OCI-LY1 (cell line): ENCODE measurements at regions not wholly inside any gene's neighbourhood (a gene's known extent, or its start where the extent isn't known, plus 50 kb on each side); places are given as distances from the start of the nearest gene placed in this dataset.

Experiments used
- H2AFZ ChIP-seq: fragments of 200-600 bp; sonication (generic), shearing (Covaris generic); 2 replicates; pipeline ENCODE4 v1.6.0; 2014; ENCODE audit warnings: antibody characterized with exemption, mild to moderate bottlenecking, low read length
- H3F3A ChIP-seq: fragments of 200-600 bp; sonication (generic), shearing (Covaris generic); 2 replicates; pipeline ENCODE4 v1.6.0; 2014; ENCODE audit warnings: mild to moderate bottlenecking, antibody characterized with exemption, low read length, moderate library complexity; ENCODE audit not compliant: insufficient read depth
- H3K27ac ChIP-seq: fragments of 200-600 bp; sonication (generic); 2 replicates; pipeline ENCODE4 v1.5.1; 2014; ENCODE audit warnings: low read length, mixed run types, mild to moderate bottlenecking, low read depth; ENCODE audit not compliant: poor library complexity, severe bottlenecking
- H3K27me3 ChIP-seq: fragments of 200-600 bp; sonication (generic); 2 replicates; pipeline ENCODE4 v1.6.0; 2014; ENCODE audit warnings: antibody characterized with exemption, mild to moderate bottlenecking, low read length, moderate library complexity; ENCODE audit not compliant: insufficient read depth
- H3K36me3 ChIP-seq: fragments of 200-600 bp; sonication (generic); 2 replicates; pipeline ENCODE4 v1.6.1; 2014; ENCODE audit warnings: mild to moderate bottlenecking, antibody characterized with exemption, low read length, moderate library complexity, mixed read lengths; ENCODE audit not compliant: insufficient read depth
- H3K4me1 ChIP-seq: fragments of 200-600 bp; sonication (generic); 2 replicates; pipeline ENCODE4 v1.5.1; 2014; ENCODE audit warnings: mild to moderate bottlenecking, low read length, moderate library complexity; ENCODE audit not compliant: insufficient read depth, severe bottlenecking
- H3K4me2 ChIP-seq: fragments of 200-600 bp; sonication (generic), shearing (Covaris generic); 2 replicates; pipeline ENCODE4 v1.6.1; 2014; ENCODE audit warnings: low read length
- H3K4me3 ChIP-seq: fragments of 200-600 bp; sonication (generic); 2 replicates; pipeline ENCODE4 v1.5.1; 2014; ENCODE audit warnings: low read length, low read depth, mild to moderate bottlenecking, mixed read lengths; ENCODE audit not compliant: poor library complexity, severe bottlenecking
- H3K79me2 ChIP-seq: fragments of 200-600 bp; shearing (Covaris generic); 2 replicates; pipeline ENCODE4 v1.6.1; 2016; ENCODE audit warnings: mixed run types, low read length, mixed read lengths; ENCODE audit not compliant: insufficient read depth
- H3K9ac ChIP-seq: fragments of 200-600 bp; sonication (generic), shearing (Covaris generic); 2 replicates; pipeline ENCODE4 v1.6.1; 2014; ENCODE audit warnings: mild to moderate bottlenecking, low read length, mixed read lengths
- H3K9me2 ChIP-seq: fragments of 200-600 bp; sonication (generic), shearing (Covaris generic); 2 replicates; pipeline ENCODE4 v1.6.1; 2014; ENCODE audit warnings: low read depth, mild to moderate bottlenecking, low read length, mixed read lengths
- H3K9me3 ChIP-seq: fragments of 200-600 bp; shearing (Covaris generic); 2 replicates; pipeline ENCODE4 v1.6.1; 2014; ENCODE audit warnings: low read length, mixed read lengths
- H4K20me1 ChIP-seq: fragments of 200-600 bp; sonication (generic), shearing (Covaris generic); 2 replicates; pipeline ENCODE4 v1.6.0; 2016; ENCODE audit warnings: mild to moderate bottlenecking, low read length; ENCODE audit not compliant: insufficient read depth
- CTCF ChIP-seq: fragments of 200-600 bp; sonication (generic), shearing (Covaris generic); IDR thresholded peaks from 2 replicates; pipeline ENCODE4 v1.5.1; 2017; ENCODE audit warnings: mild to moderate bottlenecking, antibody characterized with exemption, low read length, moderate library complexity, mixed read lengths
- EZH2 ChIP-seq: fragments of 200-600 bp; sonication (generic), shearing (Covaris generic); IDR thresholded peaks from 2 replicates; pipeline ENCODE4 v1.8.0; 2017; ENCODE audit warnings: borderline replicate concordance, mixed run types, mild to moderate bottlenecking, antibody characterized with exemption, low read length, moderate library complexity, mixed read lengths

- H3K27ac ChIP-seq = no peak overlapping the region
- no peaks in the 10 kb centered on the region for H4K20me1 ChIP-seq
- H3K9ac ChIP-seq = no peak overlapping the region
- no peak overlapping the region for H3K4me2 ChIP-seq
- no peaks in the 10 kb centered on the region for H3K4me1 ChIP-seq
- H3K79me2 ChIP-seq = no peaks in the 10 kb centered on the region
- TF ChIP-seq EZH2 (no peak), CTCF (no peak)
- H3F3A ChIP-seq = no peaks in the 10 kb centered on the region
- no peaks in the 10 kb centered on the region for H3K9me2 ChIP-seq
- no peaks in the 10 kb centered on the region for H3K36me3 ChIP-seq
- no peak overlapping the region for H3K4me3 ChIP-seq
- H2AFZ ChIP-seq = no peak overlapping the region
- H3K27me3 ChIP-seq = no peaks in the 10 kb centered on the region
- H3K9me3 ChIP-seq = no peaks in the 10 kb centered on the region
Measured at GRCh38 chr1:95426772-95427171, 192.8 kb downstream of the RWDD3 start.

GRCh38 chr1:95427525-95427924, 193.5 kb downstream of the RWDD3 start:
- no peaks in the 10 kb centered on the region for H3K79me2 ChIP-seq
- no peak overlapping the region for H3K4me3 ChIP-seq
- no peak overlapping the region for H3K9ac ChIP-seq
- no peak for TF ChIP-seq CTCF
- H3K4me1 ChIP-seq = no peaks in the 10 kb centered on the region
- no peaks in the 10 kb centered on the region for H3K27me3 ChIP-seq
- H3K36me3 ChIP-seq = no peaks in the 10 kb centered on the region
- no peak overlapping the region for H2AFZ ChIP-seq
- no peak overlapping the region for H3K4me2 ChIP-seq
- H3F3A ChIP-seq = no peaks in the 10 kb centered on the region
- H4K20me1 ChIP-seq = no peaks in the 10 kb centered on the region
- no peaks in the 10 kb centered on the region for H3K9me2 ChIP-seq
- H3K9me3 ChIP-seq = no peaks in the 10 kb centered on the region
- no peak overlapping the region for H3K27ac ChIP-seq

- no peaks in the 10 kb centered on the region for H3F3A ChIP-seq
- no peaks in the 10 kb centered on the region for H3K36me3 ChIP-seq
- no peaks in the 10 kb centered on the region for H3K9me3 ChIP-seq
- no peaks in the 10 kb centered on the region for H3K9me2 ChIP-seq
- no peaks in the 10 kb centered on the region for H4K20me1 ChIP-seq
- no peaks in the 10 kb centered on the region for H3K27me3 ChIP-seq
- no peak overlapping the region for H3K27ac ChIP-seq
- no peak overlapping the region for H3K4me2 ChIP-seq
- no peak overlapping the region for H3K9ac ChIP-seq
- no peak overlapping the region for H3K4me3 ChIP-seq
- H2AFZ ChIP-seq = no peak overlapping the region
- H3K79me2 ChIP-seq = no peaks in the 10 kb centered on the region
- TF ChIP-seq EZH2 = no peak
- TF ChIP-seq CTCF = no peak
- no peaks in the 10 kb centered on the region for H3K4me1 ChIP-seq
Measured at GRCh38 chr1:95431235-95431634, 197.2 kb downstream of the RWDD3 start.
